ENCODE measurements at regions not wholly inside any gene's neighbourhood (a gene's known extent, or its start where the extent isn't known, plus 50 kb on each side); places are given as distances from the start of the nearest gene placed in this dataset.

DNA sequence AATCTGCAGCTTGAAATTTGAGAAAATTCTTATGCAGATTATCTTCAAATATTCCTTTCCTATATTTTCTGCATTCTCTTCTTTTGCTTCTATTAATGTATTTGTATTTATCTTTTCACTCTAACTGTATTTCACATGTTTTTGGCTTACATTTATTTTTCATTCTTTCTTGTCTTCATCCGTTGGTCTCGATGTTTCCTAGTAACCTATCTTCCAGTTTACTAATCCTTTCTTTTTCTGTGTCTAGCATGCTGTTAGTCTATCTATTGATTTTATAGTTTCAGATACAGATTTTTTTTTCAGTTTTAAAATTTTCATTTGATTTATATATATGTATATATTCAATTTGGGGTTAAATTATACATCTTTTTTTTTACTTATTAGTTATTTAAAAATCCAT lies 556.2 kb downstream of the RFPL4B start:
- TF ChIP-seq, protein P1, sequence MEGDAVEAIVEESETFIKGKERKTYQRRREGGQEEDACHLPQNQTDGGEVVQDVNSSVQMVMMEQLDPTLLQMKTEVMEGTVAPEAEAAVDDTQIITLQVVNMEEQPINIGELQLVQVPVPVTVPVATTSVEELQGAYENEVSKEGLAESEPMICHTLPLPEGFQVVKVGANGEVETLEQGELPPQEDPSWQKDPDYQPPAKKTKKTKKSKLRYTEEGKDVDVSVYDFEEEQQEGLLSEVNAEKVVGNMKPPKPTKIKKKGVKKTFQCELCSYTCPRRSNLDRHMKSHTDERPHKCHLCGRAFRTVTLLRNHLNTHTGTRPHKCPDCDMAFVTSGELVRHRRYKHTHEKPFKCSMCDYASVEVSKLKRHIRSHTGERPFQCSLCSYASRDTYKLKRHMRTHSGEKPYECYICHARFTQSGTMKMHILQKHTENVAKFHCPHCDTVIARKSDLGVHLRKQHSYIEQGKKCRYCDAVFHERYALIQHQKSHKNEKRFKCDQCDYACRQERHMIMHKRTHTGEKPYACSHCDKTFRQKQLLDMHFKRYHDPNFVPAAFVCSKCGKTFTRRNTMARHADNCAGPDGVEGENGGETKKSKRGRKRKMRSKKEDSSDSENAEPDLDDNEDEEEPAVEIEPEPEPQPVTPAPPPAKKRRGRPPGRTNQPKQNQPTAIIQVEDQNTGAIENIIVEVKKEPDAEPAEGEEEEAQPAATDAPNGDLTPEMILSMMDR (IDR thresholded peaks at IDR 0.05): no peak
- TF ChIP-seq POLR2A (IDR thresholded peaks at IDR 0.05): no peak
